ENCODE measurements at regions not wholly inside any gene's neighbourhood (a gene's known extent, or its start where the extent isn't known, plus 50 kb on each side); places are given as distances from the start of the nearest gene placed in this dataset.

GRCh38 chr21:28723646-28724045 is 269.0 kb downstream of the LTN1 start:
- ChIA-PET CTCF (no interaction called here), POLR2A (no interaction called here)
- no peak for DNase-seq (ENCODE audit: low read depth, low spot score)
- no peak overlapping the region for H3K27ac ChIP-seq (ENCODE audit: low read length)
- no peaks in the 10 kb centered on the region; the same call in 1 of the 2 replicates for H3K27me3 ChIP-seq (ENCODE audit: control insufficient read depth, insufficient read depth, low read length)
- no peaks in the 10 kb centered on the region for H3K9me3 ChIP-seq (ENCODE audit: control insufficient read depth, insufficient read depth, low read depth, low read length)
- in situ Hi-C loops (cut with HindIII; ENCODE audit: low pct_unique_long_range_greater_than_20kb, low sequenced_read_pairs): no loop called here
- TF ChIP-seq TCF7L2 (IDR thresholded peaks at IDR 0.05; ENCODE audit: low read depth, low read length): no peak
- no peak for TF ChIP-seq SIN3A (IDR thresholded peaks at IDR 0.05; ENCODE audit: borderline replicate concordance, insufficient read depth, low read depth, low read length)
- TF ChIP-seq POLR2AphosphoS5 (IDR thresholded peaks at IDR 0.05; ENCODE audit: low read depth, low read length): no peak
- TF ChIP-seq CTCF (IDR thresholded peaks at IDR 0.05): no peak
- no peak for TF ChIP-seq REST (IDR thresholded peaks at IDR 0.05; ENCODE audit: insufficient read depth in 1 of 2, low read depth in 2 of 2, low read length in 1 of 2)
- no peak overlapping the region for H3K4me3 ChIP-seq (ENCODE audit: low read depth in 2 of 2, low read length in 2 of 2)
- BruUV-seq (replicated peaks): no TSS peak
- no peak for ATAC-seq
- no peaks in the 10 kb centered on the region for H3K4me1 ChIP-seq (ENCODE audit: control insufficient read depth, insufficient read depth, low read length)
- H3K36me3 ChIP-seq (ENCODE audit: control insufficient read depth, insufficient read depth, low read length): no peaks in the 10 kb centered on the region
- intact Hi-C loops (cut with micrococcal nuclease; ENCODE audit: unreplicated experiment): no loop called here

GRCh38 chr21:28719723-28720122 is 273.0 kb downstream of the LTN1 start:
- no peaks in the 10 kb centered on the region for H3K9me3 ChIP-seq (ENCODE audit: control insufficient read depth, insufficient read depth, low read depth, low read length)
- POLR2A ChIA-PET: no interaction called here
- no peaks in the 10 kb centered on the region for H3K27me3 ChIP-seq (ENCODE audit: control insufficient read depth, insufficient read depth, low read length)
- no peaks in the 10 kb centered on the region for H3K36me3 ChIP-seq (ENCODE audit: control insufficient read depth, insufficient read depth, low read length)
- CTCF ChIA-PET: no interaction called here
- no peak overlapping the region for H3K4me3 ChIP-seq (ENCODE audit: low read depth in 2 of 2, low read length in 2 of 2)
- intact Hi-C loops (cut with micrococcal nuclease; ENCODE audit: unreplicated experiment) (no loop called here), in situ Hi-C loops (cut with HindIII; ENCODE audit: low pct_unique_long_range_greater_than_20kb, low sequenced_read_pairs) (no loop called here)
- BruUV-seq (replicated peaks): no TSS peak
- no peak for ATAC-seq
- DNase-seq (ENCODE audit: low read depth, low spot score): no peak
- TF ChIP-seq CTCF (IDR thresholded peaks at IDR 0.05): no peak
- TF ChIP-seq SIN3A (IDR thresholded peaks at IDR 0.05; ENCODE audit: borderline replicate concordance, insufficient read depth, low read depth, low read length): no peak
- TF ChIP-seq TCF7L2 (IDR thresholded peaks at IDR 0.05; ENCODE audit: low read depth, low read length): no peak
- no peak for TF ChIP-seq REST (IDR thresholded peaks at IDR 0.05; ENCODE audit: insufficient read depth in 1 of 2, low read depth in 2 of 2, low read length in 1 of 2)
- no peak for TF ChIP-seq POLR2AphosphoS5 (IDR thresholded peaks at IDR 0.05; ENCODE audit: low read depth, low read length)
- H3K4me1 ChIP-seq (ENCODE audit: control insufficient read depth, insufficient read depth, low read length): no peaks in the 10 kb centered on the region
- H3K27ac ChIP-seq (ENCODE audit: low read length): no peak overlapping the region
